HPDE6-E6E7 (cell line): ENCODE measurements at regions not wholly inside any gene's neighbourhood (a gene's known extent, or its start where the extent isn't known, plus 50 kb on each side); places are given as distances from the start of the nearest gene placed in this dataset.

ENCODE experiments used
- DNase-seq: peaks from one replicate; pipeline ENCODE4 v3.0.0; 2011; ENCODE audit warnings: missing footprints; ENCODE audit errors: extremely low spot score

DNA sequence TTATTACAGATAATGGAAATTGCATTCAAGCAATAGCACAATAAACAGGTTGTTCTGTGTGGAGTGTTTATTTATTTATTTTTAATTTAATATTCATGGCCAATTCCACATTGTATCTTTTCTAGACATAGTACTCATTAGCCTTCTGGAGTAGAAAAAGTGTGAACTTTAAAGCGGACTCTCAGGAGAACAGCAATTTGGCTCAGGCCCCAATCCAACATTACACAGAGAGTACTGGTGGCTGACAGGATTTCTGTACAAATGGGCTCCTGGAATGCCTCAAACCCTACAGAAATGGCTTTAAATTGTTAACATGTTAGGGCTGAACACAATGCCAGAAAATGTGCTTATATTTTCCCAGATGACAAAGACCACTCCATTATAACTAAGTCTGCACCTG lies 533.9 kb upstream of the NXPH2 start:
- DNase-seq = no peak

DNA sequence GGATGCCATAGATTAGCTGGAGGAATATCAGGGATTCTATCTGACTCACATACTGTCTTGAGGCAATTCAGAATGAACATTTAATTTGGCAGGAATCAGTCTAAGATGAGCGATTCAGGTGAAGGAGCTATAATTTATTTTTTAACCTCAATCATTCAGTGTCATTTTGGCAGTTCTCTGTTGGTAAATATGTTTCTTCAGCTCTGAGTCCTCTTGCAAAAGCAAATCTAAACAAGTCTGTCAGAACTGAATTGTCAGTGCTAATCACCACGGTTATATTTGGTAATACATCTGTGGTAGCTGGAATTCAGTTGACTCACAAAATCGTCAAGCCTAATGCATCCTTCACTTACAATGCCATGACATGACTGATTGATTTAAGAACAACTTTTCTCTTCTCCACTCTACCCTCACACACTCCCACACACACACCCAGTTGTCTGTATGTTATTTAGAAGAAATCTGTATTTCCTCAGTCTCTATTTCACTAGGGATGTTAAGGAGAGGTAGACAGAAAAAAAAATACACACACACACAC lies 516.6 kb upstream of the NXPH2 start:
- peak; percentile 48 for DNase-seq

GRCh38 chr2:139293992-139294548 lies 513.9 kb upstream of the NXPH2 start:
- DNase-seq = peak; percentile 41

GRCh38 chr2:139281124-139281523 lies 500.9 kb upstream of the NXPH2 start:
- DNase-seq = no peak

DNA sequence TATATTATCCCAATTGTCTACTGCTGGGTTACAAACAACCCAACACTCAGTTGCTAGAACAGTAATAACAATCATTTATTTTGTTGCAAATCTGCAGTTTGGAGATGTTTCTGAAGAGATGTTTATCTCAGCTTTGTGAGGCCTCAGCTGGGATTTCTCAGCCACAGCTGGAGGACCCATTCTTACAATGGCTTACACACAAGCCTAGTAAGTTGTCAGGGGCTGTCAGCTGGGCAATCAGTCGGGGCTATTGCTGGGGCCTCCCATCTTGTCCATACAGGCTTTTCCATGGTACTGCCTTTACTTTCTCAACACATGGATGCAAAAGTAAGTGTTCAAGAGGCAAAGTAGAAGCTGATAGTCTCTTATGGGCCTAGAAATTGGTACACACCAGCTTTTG lies 491.7 kb upstream of the NXPH2 start:
- no peak for DNase-seq

- no peak for DNase-seq
Observed at GRCh38 chr2:139271149-139271548, 491.0 kb upstream of the NXPH2 start.

- DNase-seq = no peak
Observed at GRCh38 chr2:139260052-139260430, 479.9 kb upstream of the NXPH2 start.

- DNase-seq = no peak
Observed at GRCh38 chr2:139259422-139260051, 479.3 kb upstream of the NXPH2 start.

DNA sequence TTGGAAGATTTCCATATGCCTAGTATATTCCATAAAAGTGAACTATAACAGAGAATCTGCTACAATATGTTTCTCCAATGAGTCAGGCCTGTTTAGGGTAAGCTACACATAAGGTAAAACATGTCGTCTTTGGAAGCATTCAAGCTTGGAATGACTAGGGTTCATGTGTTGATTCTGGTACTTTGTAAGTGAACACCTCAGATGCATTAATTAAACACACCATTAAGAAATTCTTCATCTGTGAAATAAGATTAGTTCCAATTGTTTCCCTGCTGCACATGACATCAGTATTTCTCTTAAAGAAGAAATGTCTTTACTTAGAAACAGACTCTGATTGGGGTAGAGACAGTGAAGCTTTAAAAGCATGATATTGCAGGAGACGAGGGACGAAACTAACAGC lies 461.1 kb upstream of the NXPH2 start:
- DNase-seq = no peak

GRCh38 chr2:139237023-139237422 lies 456.8 kb upstream of the NXPH2 start:
- no peak for DNase-seq

DNA sequence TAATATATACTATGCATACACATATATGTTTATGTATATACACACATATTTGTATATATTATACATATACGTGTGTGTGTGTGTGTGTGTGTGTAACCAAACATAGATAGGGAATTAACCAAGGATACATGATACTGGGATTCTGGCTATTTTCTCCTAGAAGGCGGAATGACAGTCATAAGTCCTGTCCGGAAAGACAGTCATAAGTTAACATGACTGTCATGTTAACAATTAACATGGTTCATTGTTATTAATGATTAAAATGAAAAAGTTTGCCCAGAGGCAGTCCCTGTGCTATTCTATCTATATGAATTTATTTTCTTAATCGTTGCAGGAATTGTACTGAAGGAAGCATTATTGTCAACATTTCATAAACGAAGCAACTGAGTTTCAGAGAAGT lies 450.7 kb upstream of the NXPH2 start:
- DNase-seq = no peak

DNA sequence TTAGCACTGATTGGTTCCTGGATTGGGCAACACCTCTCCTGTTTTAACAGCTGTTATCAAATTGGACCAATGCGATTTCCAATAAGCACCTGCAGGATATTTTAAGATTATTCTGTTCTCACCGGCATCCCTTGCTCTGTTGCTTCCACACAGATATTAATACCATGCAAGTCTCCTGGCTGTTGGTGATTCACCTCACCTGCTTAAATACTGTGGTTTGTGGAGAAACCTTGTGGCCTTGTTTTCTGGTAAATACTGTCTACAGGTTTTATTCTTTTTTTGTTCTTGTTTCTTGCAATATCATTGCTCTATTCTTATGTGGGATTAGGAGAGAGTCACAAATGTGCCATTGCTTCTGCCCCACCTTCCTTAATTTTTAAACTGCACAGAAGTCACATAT lies 448.1 kb upstream of the NXPH2 start:
- DNase-seq = no peak

- DNase-seq = no peak
Observed at GRCh38 chr2:139225961-139226360, 445.8 kb upstream of the NXPH2 start.

GRCh38 chr2:139218181-139218580 lies 438.0 kb upstream of the NXPH2 start:
- no peak for DNase-seq

DNA sequence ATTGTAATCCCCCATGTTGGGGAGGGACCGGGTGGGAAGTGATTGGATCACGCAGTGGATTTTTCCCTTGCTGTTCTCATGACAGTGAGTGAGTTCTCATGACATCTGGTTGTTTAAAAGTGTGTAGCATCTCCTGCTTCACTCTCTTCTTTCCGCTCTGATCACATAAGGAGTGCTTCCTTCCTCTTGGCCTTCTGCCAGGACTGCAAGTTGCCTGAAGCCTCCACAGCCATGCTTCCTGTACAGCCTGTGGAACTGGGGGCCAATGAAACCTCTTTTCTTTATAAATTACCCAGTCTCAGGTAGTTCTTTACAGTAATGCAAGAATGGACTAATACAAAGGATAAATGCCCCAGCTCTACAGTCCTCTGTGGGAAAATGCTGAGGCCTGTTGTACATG lies 437.5 kb upstream of the NXPH2 start:
- DNase-seq = no peak

DNA sequence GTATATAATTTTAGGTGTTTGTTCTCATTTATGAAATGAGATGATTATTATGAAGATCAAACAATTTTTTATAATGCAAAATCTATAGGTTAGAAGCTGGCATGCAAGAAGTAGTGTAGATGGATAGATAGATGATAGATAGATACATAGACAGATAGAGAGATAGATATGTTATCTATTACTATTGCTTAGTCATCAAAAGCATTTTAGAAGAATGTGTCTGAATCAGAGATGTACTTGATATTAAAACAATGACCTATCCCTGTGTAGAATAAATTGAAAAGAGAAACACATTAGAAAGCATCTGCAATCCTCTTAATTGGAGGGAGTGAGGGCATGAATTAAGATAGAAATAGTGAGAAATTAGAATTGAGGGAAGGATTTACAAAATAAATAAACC lies 436.2 kb upstream of the NXPH2 start:
- no peak for DNase-seq

DNA sequence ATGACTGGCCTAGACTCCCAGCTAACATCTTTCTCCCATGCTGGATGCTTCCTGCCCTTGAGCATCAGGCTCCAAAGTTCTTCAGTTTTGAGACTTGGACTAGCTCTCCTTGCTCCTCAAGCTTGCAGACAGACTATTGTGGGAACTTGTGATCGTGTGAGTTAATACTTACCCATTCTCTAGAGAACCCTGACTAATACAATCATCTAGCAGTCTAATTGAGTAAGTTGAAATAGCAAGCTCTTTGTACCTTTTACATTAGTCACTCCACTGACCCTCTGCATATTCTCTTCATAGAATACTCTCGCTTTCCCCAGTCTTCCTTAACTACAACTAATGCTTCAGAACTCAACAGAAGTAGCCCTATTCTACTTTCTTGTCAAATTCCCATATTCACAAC lies 434.6 kb upstream of the NXPH2 start:
- no peak for DNase-seq

GRCh38 chr2:139209586-139209985 lies 429.4 kb upstream of the NXPH2 start:
- DNase-seq = no peak

- DNase-seq = peak; percentile 2
Observed at GRCh38 chr2:139201516-139201915, 421.3 kb upstream of the NXPH2 start.

DNA sequence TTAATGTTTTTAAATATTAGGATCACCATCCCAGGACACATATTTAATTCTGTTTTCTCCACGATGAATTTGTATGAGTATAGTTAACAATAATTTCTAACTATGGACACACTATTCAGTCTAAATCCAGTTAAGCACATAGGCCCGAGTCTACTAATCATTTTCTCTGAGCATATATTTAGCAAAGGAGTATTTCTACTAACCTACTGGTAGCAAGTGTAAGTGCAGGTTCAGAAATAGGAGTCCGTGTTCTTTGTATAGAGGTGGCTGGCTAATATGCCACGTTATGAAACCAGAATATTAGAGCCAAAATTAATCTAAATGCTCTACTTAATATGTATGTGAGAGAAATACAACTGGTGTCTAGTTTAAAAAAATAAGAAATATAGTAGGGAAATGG lies 416.6 kb upstream of the NXPH2 start:
- DNase-seq = no peak

DNA sequence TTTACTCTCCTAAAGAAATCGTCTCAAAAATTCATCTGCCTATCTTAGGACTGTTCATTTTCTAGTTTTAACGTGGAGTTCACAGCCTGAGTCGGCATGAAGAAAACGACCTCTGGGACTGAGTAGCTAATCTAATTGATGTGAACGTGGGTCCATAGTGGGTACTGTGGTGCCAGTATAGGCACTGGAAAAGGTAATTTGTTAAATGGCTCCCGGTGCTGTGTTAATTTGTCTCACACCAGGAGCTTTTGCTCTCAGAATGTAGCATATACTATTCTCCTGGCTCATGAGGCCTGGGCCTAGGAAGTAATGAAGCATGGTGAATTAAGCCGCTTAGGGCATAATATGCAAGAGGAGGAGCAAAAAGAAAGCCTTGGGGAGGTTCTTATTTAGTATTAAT lies 414.4 kb upstream of the NXPH2 start:
- no peak for DNase-seq

DNA sequence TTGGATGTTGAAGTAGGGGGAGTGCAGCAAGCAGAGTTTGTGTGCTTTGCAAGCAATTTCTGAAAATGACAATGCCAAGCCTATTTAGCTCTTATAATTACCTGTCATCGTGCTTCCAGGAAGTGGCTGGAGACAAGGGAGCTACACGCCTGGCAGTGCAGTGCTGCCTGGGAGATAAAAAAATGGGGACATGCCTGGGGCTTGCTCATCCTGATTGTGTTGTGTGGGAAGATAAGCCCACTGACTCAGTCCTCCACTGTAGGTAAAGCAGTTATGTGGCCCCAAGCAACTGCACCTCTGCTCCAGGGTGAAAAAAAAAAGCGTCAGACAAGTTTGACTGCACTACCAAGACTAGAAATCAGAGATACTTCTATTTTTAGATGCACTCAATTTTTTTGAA lies 396.9 kb upstream of the NXPH2 start:
- no peak for DNase-seq

- no peak for DNase-seq
Observed at GRCh38 chr2:139175510-139175909, 395.3 kb upstream of the NXPH2 start.

DNA sequence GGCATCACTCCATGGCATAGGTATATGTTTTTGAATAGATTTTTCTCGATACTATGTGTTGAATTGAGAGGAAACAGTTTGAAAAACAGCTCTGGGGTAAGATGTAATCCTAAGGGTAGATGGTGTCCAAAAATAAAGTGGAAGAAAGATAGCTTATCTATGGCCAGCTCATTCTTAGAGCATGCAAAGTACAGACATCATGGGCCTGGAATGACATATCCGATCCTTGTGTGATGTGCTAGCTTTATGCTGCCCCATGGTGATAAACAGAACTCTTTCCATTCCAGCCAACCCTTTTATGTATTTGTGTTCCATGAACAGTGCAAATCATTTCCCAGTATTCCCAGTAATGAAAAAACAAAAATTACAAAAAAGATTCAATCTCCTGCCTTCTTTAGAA lies 390.2 kb upstream of the NXPH2 start:
- no peak for DNase-seq
